Body of pancreas (tissue), 4 donors: ENCODE measurements at regions not wholly inside any gene's neighbourhood (a gene's known extent, or its start where the extent isn't known, plus 50 kb on each side); places are given as distances from the start of the nearest gene placed in this dataset.

ENCODE experiments used
- CTCF ChIP-seq, 7 experiments: fragments of 450-650 bp in 4 of 7; fragments of 200-600 bp in 3 of 7; sonication (generic) in 3 of 7; IDR thresholded peaks; one replicate each; pipeline ENCODE4 v1.5.1; 2016 to 2019; ENCODE audit warnings: antibody characterized with exemption in 7 of 7
- POLR2A ChIP-seq, 3 donors: fragments of 450-650 bp; IDR thresholded peaks; one replicate each; pipeline ENCODE4 v1.6.1; 2016; ENCODE audit warnings: antibody characterized with exemption in 3 of 3, mild to moderate bottlenecking in 2 of 3

- TF ChIP-seq CTCF (IDR thresholded peaks at IDR 0.05), result no peak
- no peak for TF ChIP-seq POLR2A (IDR thresholded peaks at IDR 0.05)
These were observed 214.7 kb downstream of the SLITRK1 start for GRCh38 chr13:83667606-83668005.
